ENCODE measurements at regions not wholly inside any gene's neighbourhood (a gene's known extent, or its start where the extent isn't known, plus 50 kb on each side); places are given as distances from the start of the nearest gene placed in this dataset.

GRCh38 chr20:52410731-52411234, 219.2 kb upstream of the ZFP64 start:
- Histone ChIP-seq H3K27me3 (replicated peaks) (no peaks in the 10 kb centered on the region), H3K4me3 (ENCODE audit: low read depth, low read length) (no peak overlapping the region), H3K27ac (no peak overlapping the region), H3K36me3 (replicated peaks) (no peaks in the 10 kb centered on the region)
- no peak for DNase-seq
- in situ Hi-C loops (cut with HindIII; ENCODE audit: low pct_ligation_motif_present, low sequenced_read_pairs), result no loop called here
- TF ChIP-seq CTCF (IDR thresholded peaks at IDR 0.05; ENCODE audit: low read depth, low read length, missing control alignments), result no peak

GRCh38 chr20:52410182-52410647, 218.6 kb upstream of the ZFP64 start:
- no peak overlapping the region for H3K27ac ChIP-seq
- no peaks in the 10 kb centered on the region for H3K27me3 ChIP-seq (replicated peaks)
- in situ Hi-C loops (cut with HindIII; ENCODE audit: low pct_ligation_motif_present, low sequenced_read_pairs), result no loop called here
- no peaks in the 10 kb centered on the region for H3K36me3 ChIP-seq (replicated peaks)
- TF ChIP-seq CTCF (IDR thresholded peaks at IDR 0.05; ENCODE audit: low read depth, low read length, missing control alignments), result no peak
- no peak overlapping the region for H3K4me3 ChIP-seq (ENCODE audit: low read depth, low read length)
- DNase-seq, result no peak

- Histone ChIP-seq H3K4me3 (ENCODE audit: low read depth, low read length) (no peak overlapping the region), H3K27ac (no peak overlapping the region)
These were observed 214.4 kb upstream of the ZFP64 start for GRCh38 chr20:52405986-52406385.

GRCh38 chr20:52405417-52405816, 213.8 kb upstream of the ZFP64 start:
- Histone ChIP-seq H3K36me3 (replicated peaks) (no peaks in the 10 kb centered on the region), H3K27me3 (replicated peaks) (no peaks in the 10 kb centered on the region), H3K27ac (no peak overlapping the region), H3K4me3 (ENCODE audit: low read depth, low read length) (no peak overlapping the region)
- in situ Hi-C loops (cut with HindIII; ENCODE audit: low pct_ligation_motif_present, low sequenced_read_pairs), result no loop called here
- TF ChIP-seq CTCF (IDR thresholded peaks at IDR 0.05; ENCODE audit: low read depth, low read length, missing control alignments), result no peak
- DNase-seq, result no peak

More at GRCh38 chr20:52405986-52406385, 214.4 kb upstream of the ZFP64 start:
- Histone ChIP-seq H3K36me3 (replicated peaks) (no peaks in the 10 kb centered on the region), H3K27me3 (replicated peaks) (no peaks in the 10 kb centered on the region)
- no peak for TF ChIP-seq CTCF (IDR thresholded peaks at IDR 0.05; ENCODE audit: low read depth, low read length, missing control alignments)
- no peak for DNase-seq
- in situ Hi-C loops (cut with HindIII; ENCODE audit: low pct_ligation_motif_present, low sequenced_read_pairs), result no loop called here

- H3K4me3 ChIP-seq (ENCODE audit: low read depth, low read length), result no peak overlapping the region
- DNase-seq, result no peak
- H3K36me3 ChIP-seq (replicated peaks), result no peaks in the 10 kb centered on the region
- no peaks in the 10 kb centered on the region for H3K27me3 ChIP-seq (replicated peaks)
- in situ Hi-C loops (cut with HindIII; ENCODE audit: low pct_ligation_motif_present, low sequenced_read_pairs), result no loop called here
- no peak overlapping the region for H3K27ac ChIP-seq
- TF ChIP-seq CTCF (IDR thresholded peaks at IDR 0.05; ENCODE audit: low read depth, low read length, missing control alignments), result no peak
These were observed 213.1 kb upstream of the ZFP64 start for GRCh38 chr20:52404671-52405070.

GRCh38 chr20:52402950-52403349, 211.4 kb upstream of the ZFP64 start:
- Histone ChIP-seq H3K4me3 (ENCODE audit: low read depth, low read length) (no peak overlapping the region), H3K36me3 (replicated peaks) (no peaks in the 10 kb centered on the region), H3K27me3 (replicated peaks) (no peaks in the 10 kb centered on the region), H3K27ac (no peak overlapping the region)
- TF ChIP-seq CTCF (IDR thresholded peaks at IDR 0.05; ENCODE audit: low read depth, low read length, missing control alignments), result no peak
- DNase-seq, result no peak
- in situ Hi-C loops (cut with HindIII; ENCODE audit: low pct_ligation_motif_present, low sequenced_read_pairs), result no loop called here

Data from brain microvascular endothelial cell (primary cell).